ENCODE measurements at regions not wholly inside any gene's neighbourhood (a gene's known extent, or its start where the extent isn't known, plus 50 kb on each side); places are given as distances from the start of the nearest gene placed in this dataset.
A peak's percentile ranks its signal among the peaks of the same experiment; 100 is the strongest.

GRCh38 chr9:129436751-129437625 is 183.9 kb downstream of the C9orf50 start:
- H3K36me3 ChIP-seq, result no peaks in the 10 kb centered on the region
- peaks cover 0 to 17% (median 7%) of the 10 kb centered on the region in 4 donors for H3K4me1 ChIP-seq
- H3K27me3 ChIP-seq, result no peaks in the 10 kb centered on the region
- 8% methylated on average over 60 of the region's 78 CpGs for WGBS (ENCODE audit: insufficient coverage, low coverage, low lambda C conversion rate, missing lambda C conversion rate)
- peak in 1 of 3 donors; percentile 73 for DNase-seq
- TF ChIP-seq POLR2A (IDR thresholded peaks at IDR 0.05) (no peak), CTCF (IDR thresholded peaks at IDR 0.05) (no peak)
- intact Hi-C loops (cut with DNase I), result no loop called here
- H3K4me3 ChIP-seq, result peak overlapping the region; percentile 18 to 45 (median 42)
- H3K9me3 ChIP-seq, result no peaks in the 10 kb centered on the region
- peak; percentile 79 to 83 (median 81) for ATAC-seq
- peak overlapping the region in 1 of 3 donors; percentile 9 for H3K27ac ChIP-seq

- no peak overlapping the region for H3K4me3 ChIP-seq
- no peaks in the 10 kb centered on the region for H3K9me3 ChIP-seq
- TF ChIP-seq POLR2A (IDR thresholded peaks at IDR 0.05) (no peak), CTCF (IDR thresholded peaks at IDR 0.05) (no peak)
- H3K27me3 ChIP-seq, result no peaks in the 10 kb centered on the region
- H3K4me1 ChIP-seq, result peaks cover 0 to 17% (median 7%) of the 10 kb centered on the region in 4 donors
- 45% methylated on average over 25 of the region's 30 CpGs for WGBS (ENCODE audit: insufficient coverage, low coverage, low lambda C conversion rate, missing lambda C conversion rate)
- DNase-seq, result no peak
- no peaks in the 10 kb centered on the region for H3K36me3 ChIP-seq
- no peak overlapping the region for H3K27ac ChIP-seq
- intact Hi-C loops (cut with DNase I), result no loop called here
- no peak for ATAC-seq
These were observed 184.7 kb downstream of the C9orf50 start for GRCh38 chr9:129435988-129436717.

- no peak for DNase-seq
- no peaks in the 10 kb centered on the region for H3K36me3 ChIP-seq
- 58% methylated on average over 7 of the region's 12 CpGs for WGBS (ENCODE audit: insufficient coverage, low coverage, low lambda C conversion rate, missing lambda C conversion rate)
- H3K9me3 ChIP-seq, result no peaks in the 10 kb centered on the region
- no peaks in the 10 kb centered on the region for H3K27me3 ChIP-seq
- intact Hi-C loops (cut with DNase I), result no loop called here
- TF ChIP-seq CTCF (IDR thresholded peaks at IDR 0.05), result no peak
- TF ChIP-seq POLR2A (IDR thresholded peaks at IDR 0.05), result no peak
- no peak for ATAC-seq
- H3K27ac ChIP-seq, result no peak overlapping the region
- H3K4me1 ChIP-seq, result peaks cover 0 to 17% (median 7%) of the 10 kb centered on the region in 4 donors
- H3K4me3 ChIP-seq, result no peak overlapping the region
These were observed 185.6 kb downstream of the C9orf50 start for GRCh38 chr9:129435291-129435690.

- no peaks in the 10 kb centered on the region for H3K9me3 ChIP-seq
- DNase-seq, result no peak
- intact Hi-C loops (cut with DNase I), result no loop called here
- H3K27ac ChIP-seq, result no peak overlapping the region
- TF ChIP-seq POLR2A (IDR thresholded peaks at IDR 0.05) (no peak), CTCF (IDR thresholded peaks at IDR 0.05) (no peak)
- H3K4me1 ChIP-seq, result peaks cover 0 to 17% (median 7%) of the 10 kb centered on the region in 4 donors
- peak in 1 of 4 donors; percentile 14 for ATAC-seq
- H3K27me3 ChIP-seq, result no peaks in the 10 kb centered on the region
- WGBS (ENCODE audit: insufficient coverage, low coverage, low lambda C conversion rate, missing lambda C conversion rate), result 31% methylated on average over 2 of the region's 2 CpGs
- H3K36me3 ChIP-seq, result no peaks in the 10 kb centered on the region
- no peak overlapping the region for H3K4me3 ChIP-seq
These were observed 186.7 kb downstream of the C9orf50 start for GRCh38 chr9:129434187-129434586.
